Mucosa of descending colon (tissue), 3 donors: ENCODE measurements at regions not wholly inside any gene's neighbourhood (a gene's known extent, or its start where the extent isn't known, plus 50 kb on each side); places are given as distances from the start of the nearest gene placed in this dataset.

ENCODE experiments used
- ATAC-seq: fragments of 200-7000 bp; cut with Tn5 transposase; one replicate; pipeline ENCODE4 v1.9.1; 2020; ENCODE audit warnings: mild to moderate bottlenecking, moderate library complexity
- DNase-seq, 3 donors: peaks; one replicate each; pipeline ENCODE4 v3.0.0-alpha.2; 2020
- H3K36me3 ChIP-seq: fragments of 200-600 bp; one replicate; pipeline ENCODE4 v1.8.0; 2021; ENCODE audit warnings: low read depth, mild to moderate bottlenecking
- H3K4me1 ChIP-seq: fragments of 200-600 bp; one replicate; pipeline ENCODE4 v1.8.0; 2021; ENCODE audit warnings: low read depth, mild to moderate bottlenecking
- H3K4me3 ChIP-seq: fragments of 200-600 bp; one replicate; pipeline ENCODE4 v1.8.0; 2021; ENCODE audit warnings: mild to moderate bottlenecking
- H3K9me3 ChIP-seq: fragments of 200-600 bp; one replicate; pipeline ENCODE4 v1.8.0; 2021; ENCODE audit warnings: mild to moderate bottlenecking
- CTCF ChIP-seq: fragments of 200-600 bp; IDR thresholded peaks from one replicate; pipeline ENCODE4 v1.8.0; 2022; ENCODE audit warnings: antibody characterized with exemption, mild to moderate bottlenecking
- intact Hi-C, 2 donors: fragments of 100-400 bp; cut with DNase I in 1 of 2; cut with micrococcal nuclease in 1 of 2; formaldehyde crosslinking; loops; one replicate each; pipeline versions ENCODE4 v1.11.0 to v1.11.1; 2022; cut with DNase I, micrococcal nuclease
- donor health status: DM: no; HTN: no; CAD: no; lungs with moderate emphysema.
- donor health status: DM: no; HTN: no; CAD: no.
- donor health status: DM: no; HTN: yes; CAD: no.

- Histone ChIP-seq H3K36me3 (no peaks in the 10 kb centered on the region), H3K4me3 (no peak overlapping the region), H3K4me1 (no peaks in the 10 kb centered on the region), H3K9me3 (no peaks in the 10 kb centered on the region)
- ATAC-seq (no peak), DNase-seq (no peak)
- TF ChIP-seq CTCF: no peak
- intact Hi-C loops: no loop called here
Observed at GRCh38 chr6:40973304-40973703, 65.7 kb downstream of the UNC5CL start.

- H3K4me1 ChIP-seq: no peaks in the 10 kb centered on the region
- DNase-seq: no peak
- no peak overlapping the region for H3K4me3 ChIP-seq
- H3K9me3 ChIP-seq: no peaks in the 10 kb centered on the region
- intact Hi-C loops: no loop called here
- no peak for TF ChIP-seq CTCF
- ATAC-seq: no peak
- H3K36me3 ChIP-seq: no peaks in the 10 kb centered on the region
Observed at GRCh38 chr6:40972814-40973213, 66.2 kb downstream of the UNC5CL start.

- Histone ChIP-seq H3K4me3 (no peak overlapping the region), H3K9me3 (no peaks in the 10 kb centered on the region), H3K36me3 (no peaks in the 10 kb centered on the region), H3K4me1 (no peaks in the 10 kb centered on the region)
- ATAC-seq: no peak
- TF ChIP-seq CTCF: no peak
- DNase-seq: no peak
- intact Hi-C loops: no loop called here
Observed at GRCh38 chr6:40972190-40972589, 66.8 kb downstream of the UNC5CL start.

- no peak for TF ChIP-seq CTCF
Observed at GRCh38 chr6:40968620-40969164, 70.3 kb downstream of the UNC5CL start.

GRCh38 chr6:40966860-40967259, 72.2 kb downstream of the UNC5CL start:
- no peak for ATAC-seq

More at GRCh38 chr6:40968620-40969164, 70.3 kb downstream of the UNC5CL start:
- Histone ChIP-seq H3K9me3 (no peaks in the 10 kb centered on the region), H3K4me1 (no peaks in the 10 kb centered on the region), H3K36me3 (no peaks in the 10 kb centered on the region), H3K4me3 (no peak overlapping the region)
- ATAC-seq (no peak), DNase-seq (no peak)
- intact Hi-C loops: no loop called here

More at GRCh38 chr6:40966860-40967259, 72.2 kb downstream of the UNC5CL start:
- no peak for DNase-seq
- no peaks in the 10 kb centered on the region for H3K36me3 ChIP-seq
- intact Hi-C loops: no loop called here
- H3K4me1 ChIP-seq: no peaks in the 10 kb centered on the region
- no peak overlapping the region for H3K4me3 ChIP-seq
- no peaks in the 10 kb centered on the region for H3K9me3 ChIP-seq
- TF ChIP-seq CTCF: no peak
